Stimulated activated CD8-positive, alpha-beta memory T cell treated with anti-CD3 and anti-CD28 coated beads, Interleukin-4, amount 100 ng/mL, for 48 hours (primary cell): ENCODE measurements at regions not wholly inside any gene's neighbourhood (a gene's known extent, or its start where the extent isn't known, plus 50 kb on each side); places are given as distances from the start of the nearest gene placed in this dataset.
A peak's percentile ranks its signal among the peaks of the same experiment; 100 is the strongest.
"Not testable (repeated sequence)": the region's sequence is repeated elsewhere in the genome, so short reads cannot be mapped to it uniquely, and the experiment has no call there.

Experiments used
- DNase-seq: peaks from one replicate; pipeline ENCODE4 v3.0.0-alpha.2; 2020

GRCh38 chr17:30731210-30732132, 93.0 kb downstream of the CRLF3 start:
- DNase-seq, result peak; percentile 87

- not testable (repeated sequence) for DNase-seq
These were observed 93.7 kb downstream of the CRLF3 start for GRCh38 chr17:30730837-30731209.

GRCh38 chr17:30730171-30730836, 94.2 kb downstream of the CRLF3 start:
- not testable (repeated sequence) for DNase-seq

- DNase-seq, result not testable (repeated sequence)
These were observed 94.9 kb downstream of the CRLF3 start for GRCh38 chr17:30729471-30730170.

GRCh38 chr17:30727517-30727916, 97.0 kb downstream of the CRLF3 start:
- not testable (repeated sequence) for DNase-seq

- DNase-seq, result not testable (repeated sequence)
These were observed 97.8 kb downstream of the CRLF3 start for GRCh38 chr17:30726734-30727133.

GRCh38 chr17:30726310-30726709, 98.2 kb downstream of the CRLF3 start:
- not testable (repeated sequence) for DNase-seq

GRCh38 chr17:30724034-30724650, 100.3 kb downstream of the CRLF3 start:
- DNase-seq, result not testable (repeated sequence)

- DNase-seq, result not testable (repeated sequence)
These were observed 102.2 kb downstream of the CRLF3 start for GRCh38 chr17:30722114-30722780.

- DNase-seq, result not testable (repeated sequence)
These were observed 103.5 kb downstream of the CRLF3 start for GRCh38 chr17:30720971-30721370.

- no peak for DNase-seq
These were observed 104.5 kb downstream of the CRLF3 start for GRCh38 chr17:30720013-30720471.

- DNase-seq, result peak; percentile 90
These were observed 105.1 kb downstream of the CRLF3 start for GRCh38 chr17:30719131-30719973.

- DNase-seq, result not testable (repeated sequence)
These were observed 105.8 kb downstream of the CRLF3 start for GRCh38 chr17:30718691-30719090.

GRCh38 chr17:30718099-30718447, 106.4 kb downstream of the CRLF3 start:
- DNase-seq, result not testable (repeated sequence)

- no peak for DNase-seq
These were observed 107.0 kb downstream of the CRLF3 start for GRCh38 chr17:30717291-30718098.

GRCh38 chr17:30716461-30717290, 107.8 kb downstream of the CRLF3 start:
- DNase-seq, result no peak

- peak; percentile 71 for DNase-seq
These were observed 109.5 kb downstream of the CRLF3 start for GRCh38 chr17:30714825-30715622.

GRCh38 chr17:30713805-30714204, 110.7 kb downstream of the CRLF3 start:
- not testable (repeated sequence) for DNase-seq
